SK-N-SH (cell line): ENCODE measurements at regions not wholly inside any gene's neighbourhood (a gene's known extent, or its start where the extent isn't known, plus 50 kb on each side); places are given as distances from the start of the nearest gene placed in this dataset.

ENCODE experiments used
- CTCF ChIA-PET: fragments of 300-600, 350-600 bp; formaldehyde crosslinking; extraction: SDS; loops from one replicate; lab custom pipeline; 2021; lab: Yijun Ruan, JAX
- POLR2A ChIA-PET: fragments of 350-600 bp; sonication (Branson Sonifier 250); formaldehyde crosslinking; extraction: SDS; loops from one replicate; lab custom pipeline; 2020; ENCODE audit warnings: antibody characterized with exemption, inconsistent platforms; lab: Yijun Ruan, JAX
- DNase-seq: peaks from one replicate; pipeline ENCODE4 v3.0.0; 2012
- H2AFZ ChIP-seq: fragments of 200-600 bp; sonication (generic); 2 replicates; pipeline ENCODE4 v1.8.1; 2016; ENCODE audit warnings: antibody characterized with exemption, mild to moderate bottlenecking, low read depth
- H3F3A ChIP-seq: fragments of 200-600 bp; sonication (generic); replicated peaks from 2 replicates; pipeline ENCODE3; 2016; ENCODE audit warnings: antibody characterized with exemption, mild to moderate bottlenecking; ENCODE audit not compliant: insufficient read depth
- H3K27ac ChIP-seq, 2 experiments: fragments of 200-500 bp in 1 of 2; fragments of 200-600 bp in 1 of 2; sonication (Bioruptor generic) in 1 of 2; sonication (generic), shearing (Covaris generic) in 1 of 2; 2 replicates each; pipeline versions ENCODE4 v1.5.1 to v1.6.1; 2014 to 2016; ENCODE audit warnings: low read depth in 2 of 2, inconsistent platforms in 1 of 2, low read length in 1 of 2, mild to moderate bottlenecking in 1 of 2, mixed read lengths in 1 of 2
- H3K27me3 ChIP-seq: fragments of 200-600 bp; sonication (generic), shearing (Covaris generic); 2 replicates; pipeline ENCODE4 v1.6.1; 2016; ENCODE audit warnings: mixed run types; ENCODE audit not compliant: insufficient read depth
- H3K36me3 ChIP-seq, 2 experiments: fragments of 200-500 bp in 1 of 2; fragments of 200-600 bp in 1 of 2; sonication (Bioruptor generic) in 1 of 2; sonication (generic) in 1 of 2; replicated peaks in 1 of 2; 2 replicates each; pipeline versions ENCODE3 to v1.5.1; 2014 to 2016; ENCODE audit warnings: low read length in 1 of 2, mild to moderate bottlenecking in 1 of 2; ENCODE audit not compliant: insufficient read depth in 2 of 2, control insufficient read depth in 1 of 2
- H3K4me1 ChIP-seq, 2 experiments: fragments of 200-500 bp in 1 of 2; fragments of 200-600 bp in 1 of 2; sonication (Bioruptor generic) in 1 of 2; sonication (generic), shearing (Covaris generic) in 1 of 2; 2 replicates each; pipeline versions ENCODE4 v1.5.1 to v1.6.1; 2014 to 2016; ENCODE audit warnings: low read depth in 1 of 2, low read length in 1 of 2, mixed run types in 1 of 2; ENCODE audit not compliant: insufficient read depth in 2 of 2, control insufficient read depth in 1 of 2
- H3K4me2 ChIP-seq: fragments of 200-600 bp; sonication (generic), shearing (Covaris generic); 2 replicates; pipeline ENCODE4 v1.6.1; 2017; ENCODE audit warnings: mixed run types
- H3K4me3 ChIP-seq, 2 experiments: fragments of 200-500 bp in 1 of 2; fragments of 200-600 bp in 1 of 2; sonication (Bioruptor generic) in 1 of 2; sonication (generic), shearing (Covaris generic) in 1 of 2; 2 replicates each; pipeline versions ENCODE4 v1.5.1 to v1.8.1; 2014 to 2016; ENCODE audit warnings: low read depth in 2 of 2, inconsistent platforms in 1 of 2, low read length in 1 of 2, mild to moderate bottlenecking in 1 of 2, mixed read lengths in 1 of 2, moderate library complexity in 1 of 2
- H3K79me2 ChIP-seq: fragments of 200-600 bp; sonication (generic); 2 replicates; pipeline ENCODE4 v1.8.1; 2017; ENCODE audit warnings: mild to moderate bottlenecking; ENCODE audit not compliant: insufficient read depth
- H3K9ac ChIP-seq: fragments of 200-600 bp; sonication (generic); 2 replicates; pipeline ENCODE4 v1.6.1; 2017; ENCODE audit warnings: mixed run types
- H3K9me2 ChIP-seq: fragments of 200-600 bp; sonication (generic); 2 replicates; pipeline ENCODE4 v1.6.1; 2017; ENCODE audit warnings: mixed run types
- H3K9me3 ChIP-seq: fragments of 200-600 bp; sonication (generic); 2 replicates; pipeline ENCODE4 v1.6.1; 2017; ENCODE audit warnings: mixed run types, mild to moderate bottlenecking, moderate library complexity
- H4K20me1 ChIP-seq: fragments of 200-600 bp; sonication (generic); 2 replicates; pipeline ENCODE4 v1.6.1; 2017; ENCODE audit warnings: mild to moderate bottlenecking, mixed run types; ENCODE audit not compliant: insufficient read depth
- CHD2 ChIP-seq: fragments of 150-350 bp; IDR thresholded peaks from 2 replicates; pipeline ENCODE4 v1.6.1; 2018; ENCODE audit warnings: low read length; ENCODE audit not compliant: partially characterized antibody
- EP300 ChIP-seq, 2 experiments: IDR thresholded peaks; 2 replicates each; pipeline versions ENCODE4 v1.4.0 to v1.6.1; 2012; ENCODE audit warnings: borderline replicate concordance in 1 of 2, low read depth in 1 of 2, low read length in 1 of 2
- FOXJ3 ChIP-seq: sonication (generic); formaldehyde crosslinking; IDR thresholded peaks from 2 replicates; pipeline ENCODE4 v1.5.1; 2020; ENCODE audit warnings: mild to moderate bottlenecking, missing genetic modification reagents
- GABPA ChIP-seq: IDR thresholded peaks from 2 replicates; pipeline ENCODE4 v1.4.0; 2012; ENCODE audit warnings: low read depth, mild to moderate bottlenecking
- GATA2 ChIP-seq: sonication (generic); formaldehyde crosslinking; IDR thresholded peaks from 2 replicates; pipeline ENCODE4 v1.5.0; 2020; ENCODE audit warnings: mild to moderate bottlenecking, missing genetic modification reagents
- IRF3 ChIP-seq: fragments of 150-350 bp; IDR thresholded peaks from 2 replicates; pipeline ENCODE4 v1.6.1; 2016; ENCODE audit warnings: mild to moderate bottlenecking, low read depth, low read length
- NRF1 ChIP-seq: IDR thresholded peaks from 2 replicates; pipeline ENCODE4 v1.6.1; 2012; ENCODE audit warnings: low read depth, mild to moderate bottlenecking, low read length
- PBX3 ChIP-seq: IDR thresholded peaks from 2 replicates; pipeline ENCODE4; 2012
- POLR2AphosphoS5 ChIP-seq: IDR thresholded peaks from 2 replicates; pipeline ENCODE4 v1.6.1; 2012; ENCODE audit warnings: low read depth, low read length
- RAD21 ChIP-seq: IDR thresholded peaks from 2 replicates; pipeline ENCODE4 v1.6.1; 2012; ENCODE audit warnings: mild to moderate bottlenecking, low read length
- RCOR1 ChIP-seq: fragments of 150-350 bp; IDR thresholded peaks from 2 replicates; pipeline ENCODE4 v1.6.1; 2017; ENCODE audit warnings: antibody characterized with exemption, low read length
- RFX5 ChIP-seq: IDR thresholded peaks from 2 replicates; pipeline ENCODE4 v1.6.1; 2012; ENCODE audit warnings: mild to moderate bottlenecking, improper control_type of control experiment, low read length
- RXRA ChIP-seq: IDR thresholded peaks from 2 replicates; pipeline ENCODE4 v1.4.0; 2012; ENCODE audit warnings: low read depth, mild to moderate bottlenecking, borderline replicate concordance
- SMC3 ChIP-seq: IDR thresholded peaks from 2 replicates; pipeline ENCODE4 v1.6.1; 2012; ENCODE audit warnings: low read depth, low read length, improper control_type of control experiment
- WGBS: methylation state at CpG from one replicate; pipeline ENCODE4 v1.1.6; 2017; ENCODE audit warnings: low lambda C conversion rate; 5-methylcytosine and 5-hydroxymethylcytosine counted together
- TF ChIP-seq, protein P1 (sequence below): fragments of 150-350 bp; IDR thresholded peaks from 2 replicates; pipeline ENCODE4 v1.6.1; 2017; ENCODE audit warnings: antibody characterized with exemption, low read length, low read depth, borderline replicate concordance
- TF ChIP-seq, protein P2 (sequence below): IDR thresholded peaks from 2 replicates; pipeline ENCODE4 v1.4.0; 2012; ENCODE audit warnings: low read depth, borderline replicate concordance
- TF ChIP-seq, protein P3 (sequence below): fragments of 200-600 bp; sonication (generic); IDR thresholded peaks from 2 replicates; pipeline ENCODE4 v1.6.1; 2017; ENCODE audit warnings: antibody characterized with exemption, mild to moderate bottlenecking, moderate library complexity

DNA sequence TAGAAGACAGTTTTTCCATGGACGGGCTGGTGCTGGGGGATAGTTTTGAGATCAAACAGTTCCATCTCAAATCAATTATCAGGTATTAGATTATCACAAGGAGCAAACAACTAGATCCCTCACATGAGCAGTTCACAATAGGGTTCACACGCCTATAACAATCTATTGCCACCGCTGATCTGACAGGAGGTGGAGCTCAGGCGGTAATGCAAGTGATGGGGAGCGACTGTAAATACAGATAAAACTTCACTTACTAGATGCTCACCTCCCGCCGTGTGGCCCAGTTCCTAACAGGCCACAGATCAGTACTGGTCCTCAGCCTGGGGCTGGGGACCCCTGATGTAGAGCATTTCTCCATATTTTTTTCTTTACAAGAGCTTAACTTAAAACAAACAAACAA, 203.6 kb downstream of the CDH7 start:
- no peak overlapping the region for H2AFZ ChIP-seq
- no peak for TF ChIP-seq RFX5
- TF ChIP-seq SMC3: no peak
- no peak for TF ChIP-seq IRF3
- no peak for TF ChIP-seq PBX3
- TF ChIP-seq POLR2AphosphoS5: no peak
- no peak for TF ChIP-seq RCOR1
- no peak for TF ChIP-seq EP300 (IDR thresholded peaks at IDR 0.05; ENCODE audit: borderline replicate concordance in 1 of 2, low read depth in 1 of 2, low read length in 1 of 2)
- TF ChIP-seq NRF1: no peak
- TF ChIP-seq CHD2: no peak
- TF ChIP-seq, protein P1, sequence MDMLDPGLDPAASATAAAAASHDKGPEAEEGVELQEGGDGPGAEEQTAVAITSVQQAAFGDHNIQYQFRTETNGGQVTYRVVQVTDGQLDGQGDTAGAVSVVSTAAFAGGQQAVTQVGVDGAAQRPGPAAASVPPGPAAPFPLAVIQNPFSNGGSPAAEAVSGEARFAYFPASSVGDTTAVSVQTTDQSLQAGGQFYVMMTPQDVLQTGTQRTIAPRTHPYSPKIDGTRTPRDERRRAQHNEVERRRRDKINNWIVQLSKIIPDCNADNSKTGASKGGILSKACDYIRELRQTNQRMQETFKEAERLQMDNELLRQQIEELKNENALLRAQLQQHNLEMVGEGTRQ: no peak
- no peaks in the 10 kb centered on the region for H4K20me1 ChIP-seq
- CTCF ChIA-PET: interaction anchor here (1.1 kb wide), 1 partner anchor 10 kb away, joined by 4 read pairs; no protein-coding TSS in a partner anchor
- no peaks in the 10 kb centered on the region for H3F3A ChIP-seq
- no peaks in the 10 kb centered on the region for H3K9me3 ChIP-seq
- H3K27ac ChIP-seq: no peak overlapping the region
- no peak for DNase-seq
- no peaks in the 10 kb centered on the region for H3K79me2 ChIP-seq
- POLR2A ChIA-PET: no interaction called here
- no peaks in the 10 kb centered on the region for H3K4me1 ChIP-seq
- no peaks in the 10 kb centered on the region for H3K36me3 ChIP-seq
- no peak overlapping the region for H3K4me2 ChIP-seq
- no peaks in the 10 kb centered on the region for H3K9me2 ChIP-seq
- H3K9ac ChIP-seq: no peak overlapping the region
- 57% methylated on average over 7 of the region's 7 CpGs for WGBS
- H3K27me3 ChIP-seq: no peaks in the 10 kb centered on the region
- no peak overlapping the region for H3K4me3 ChIP-seq

DNA sequence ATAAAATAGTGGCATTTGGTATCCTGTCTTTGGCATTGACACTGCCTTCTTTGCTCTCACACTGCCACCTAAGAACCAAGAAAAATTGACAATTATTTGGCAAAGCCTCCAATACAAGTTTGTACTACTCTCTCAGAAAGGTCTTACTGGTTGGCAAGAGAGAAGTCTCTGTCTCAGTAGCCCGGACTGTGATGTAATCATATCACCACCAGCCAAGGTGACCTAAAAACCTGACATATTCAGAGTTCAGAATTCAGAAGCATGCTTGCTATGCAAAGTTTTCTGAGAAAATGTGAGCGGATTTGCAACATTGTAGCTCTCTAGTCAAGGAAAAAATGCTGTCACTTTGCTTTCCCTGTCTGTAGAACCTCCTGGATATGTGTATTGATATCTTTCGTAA, 196.0 kb downstream of the CDH7 start:
- 7% methylated on average over 3 of the region's 3 CpGs for WGBS
- Histone ChIP-seq H3K79me2 (no peaks in the 10 kb centered on the region), H3F3A (no peaks in the 10 kb centered on the region), H4K20me1 (no peaks in the 10 kb centered on the region), H3K4me1 (peaks cover 0 to 5% of the 10 kb centered on the region in 2 experiments; a peak in 1 of 4 replicates), H3K9me3 (no peaks in the 10 kb centered on the region), H3K9me2 (no peaks in the 10 kb centered on the region), H3K9ac (no peak overlapping the region), H3K36me3 (no peaks in the 10 kb centered on the region), H3K4me3 (no peak overlapping the region), H3K4me2 (no peak overlapping the region), H3K27ac (no peak overlapping the region), H2AFZ (no peak overlapping the region), H3K27me3 (no peaks in the 10 kb centered on the region)
- DNase-seq: no peak
- ChIA-PET CTCF (no interaction called here), POLR2A (no interaction called here)
- no peak for TF ChIP-seq GATA2 (CRISPR knock-in tag)
- TF ChIP-seq IRF3: no peak
- TF ChIP-seq RAD21: no peak
- no peak for TF ChIP-seq CHD2
- TF ChIP-seq, protein P2, sequence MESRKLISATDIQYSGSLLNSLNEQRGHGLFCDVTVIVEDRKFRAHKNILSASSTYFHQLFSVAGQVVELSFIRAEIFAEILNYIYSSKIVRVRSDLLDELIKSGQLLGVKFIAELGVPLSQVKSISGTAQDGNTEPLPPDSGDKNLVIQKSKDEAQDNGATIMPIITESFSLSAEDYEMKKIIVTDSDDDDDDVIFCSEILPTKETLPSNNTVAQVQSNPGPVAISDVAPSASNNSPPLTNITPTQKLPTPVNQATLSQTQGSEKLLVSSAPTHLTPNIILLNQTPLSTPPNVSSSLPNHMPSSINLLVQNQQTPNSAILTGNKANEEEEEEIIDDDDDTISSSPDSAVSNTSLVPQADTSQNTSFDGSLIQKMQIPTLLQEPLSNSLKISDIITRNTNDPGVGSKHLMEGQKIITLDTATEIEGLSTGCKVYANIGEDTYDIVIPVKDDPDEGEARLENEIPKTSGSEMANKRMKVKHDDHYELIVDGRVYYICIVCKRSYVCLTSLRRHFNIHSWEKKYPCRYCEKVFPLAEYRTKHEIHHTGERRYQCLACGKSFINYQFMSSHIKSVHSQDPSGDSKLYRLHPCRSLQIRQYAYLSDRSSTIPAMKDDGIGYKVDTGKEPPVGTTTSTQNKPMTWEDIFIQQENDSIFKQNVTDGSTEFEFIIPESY: no peak
- TF ChIP-seq RXRA: no peak
- TF ChIP-seq NRF1: no peak
- TF ChIP-seq, protein P1: no peak
- TF ChIP-seq, protein P3, sequence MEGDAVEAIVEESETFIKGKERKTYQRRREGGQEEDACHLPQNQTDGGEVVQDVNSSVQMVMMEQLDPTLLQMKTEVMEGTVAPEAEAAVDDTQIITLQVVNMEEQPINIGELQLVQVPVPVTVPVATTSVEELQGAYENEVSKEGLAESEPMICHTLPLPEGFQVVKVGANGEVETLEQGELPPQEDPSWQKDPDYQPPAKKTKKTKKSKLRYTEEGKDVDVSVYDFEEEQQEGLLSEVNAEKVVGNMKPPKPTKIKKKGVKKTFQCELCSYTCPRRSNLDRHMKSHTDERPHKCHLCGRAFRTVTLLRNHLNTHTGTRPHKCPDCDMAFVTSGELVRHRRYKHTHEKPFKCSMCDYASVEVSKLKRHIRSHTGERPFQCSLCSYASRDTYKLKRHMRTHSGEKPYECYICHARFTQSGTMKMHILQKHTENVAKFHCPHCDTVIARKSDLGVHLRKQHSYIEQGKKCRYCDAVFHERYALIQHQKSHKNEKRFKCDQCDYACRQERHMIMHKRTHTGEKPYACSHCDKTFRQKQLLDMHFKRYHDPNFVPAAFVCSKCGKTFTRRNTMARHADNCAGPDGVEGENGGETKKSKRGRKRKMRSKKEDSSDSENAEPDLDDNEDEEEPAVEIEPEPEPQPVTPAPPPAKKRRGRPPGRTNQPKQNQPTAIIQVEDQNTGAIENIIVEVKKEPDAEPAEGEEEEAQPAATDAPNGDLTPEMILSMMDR: no peak
- TF ChIP-seq FOXJ3 (CRISPR knock-in tag): no peak
- no peak for TF ChIP-seq POLR2AphosphoS5
- TF ChIP-seq SMC3: no peak
- TF ChIP-seq GABPA: no peak
